ENCODE measurements at regions not wholly inside any gene's neighbourhood (a gene's known extent, or its start where the extent isn't known, plus 50 kb on each side); places are given as distances from the start of the nearest gene placed in this dataset.
A peak's percentile ranks its signal among the peaks of the same experiment; 100 is the strongest.
"Not testable (repeated sequence)": the region's sequence is repeated elsewhere in the genome, so short reads cannot be mapped to it uniquely, and the experiment has no call there.

GRCh38 chr1:185538309-185538898 is 195.8 kb upstream of the HMCN1 start:
- H3K56ac ChIP-seq (ENCODE audit: low read length): not testable (repeated sequence)
- WGBS (ENCODE audit: extremely low coverage, insufficient coverage, low lambda C conversion rate): no CpG with 5 or more reads among the region's 16 CpGs

GRCh38 chr1:185537596-185537995 is 196.6 kb upstream of the HMCN1 start:
- no CpG with 5 or more reads among the region's 2 CpGs for WGBS (ENCODE audit: extremely low coverage, insufficient coverage, low lambda C conversion rate)
- H3K27me3 ChIP-seq (ENCODE audit: insufficient read depth, low read length, poor library complexity): no peaks in the 10 kb centered on the region
- no peak overlapping the region for H3K9ac ChIP-seq (ENCODE audit: low read length)
- no peak overlapping the region for H3K4ac ChIP-seq (ENCODE audit: low read depth, low read length)
- H3K18ac ChIP-seq (ENCODE audit: low read length): peak overlapping the region; percentile 91
- DNase-seq: peak; percentile 56
- H3K27ac ChIP-seq (ENCODE audit: low read depth, low read length): peak overlapping the region; percentile 63
- H3K79me2 ChIP-seq (ENCODE audit: control insufficient read depth, insufficient read depth, low read length): no peaks in the 10 kb centered on the region
- no peak overlapping the region for H3K4me2 ChIP-seq (ENCODE audit: low read length)
- peak overlapping the region; percentile 23 for H2BK120ac ChIP-seq (ENCODE audit: low read depth, low read length)
- no peaks in the 10 kb centered on the region for H3K36me3 ChIP-seq (ENCODE audit: control insufficient read depth, insufficient read depth, low read length)
- H2AK5ac ChIP-seq (ENCODE audit: low read length): no peak overlapping the region
- H2BK5ac ChIP-seq (ENCODE audit: low read length): peak overlapping the region; percentile 92
- H3K79me1 ChIP-seq (ENCODE audit: low read length): no peaks in the 10 kb centered on the region
- H2BK15ac ChIP-seq (replicated peaks; ENCODE audit: low read depth): no peak overlapping the region
- no peak overlapping the region for H3K4me3 ChIP-seq (ENCODE audit: low read length)
- H3K23ac ChIP-seq (ENCODE audit: low read length): no peak overlapping the region
- no peak overlapping the region for H4K8ac ChIP-seq (ENCODE audit: low read depth, low read length)
- H4K5ac ChIP-seq (ENCODE audit: low read length): no peak overlapping the region
- peaks cover 2% of the 10 kb centered on the region for H3K4me1 ChIP-seq (ENCODE audit: control insufficient read depth, low read depth, low read length)
- H3K56ac ChIP-seq (ENCODE audit: low read length): no peak overlapping the region

More at GRCh38 chr1:185538309-185538898, 195.8 kb upstream of the HMCN1 start:
- H3K23ac ChIP-seq (ENCODE audit: low read length); H3K79me1 ChIP-seq (ENCODE audit: low read length); H3K79me2 ChIP-seq (ENCODE audit: control insufficient read depth, insufficient read depth, low read length); H4K8ac ChIP-seq (ENCODE audit: low read depth, low read length); H3K9ac ChIP-seq (ENCODE audit: low read length); H2BK120ac ChIP-seq (ENCODE audit: low read depth, low read length); H2BK15ac ChIP-seq (replicated peaks; ENCODE audit: low read depth); H3K18ac ChIP-seq (ENCODE audit: low read length); H3K36me3 ChIP-seq (ENCODE audit: control insufficient read depth, insufficient read depth, low read length); H4K5ac ChIP-seq (ENCODE audit: low read length); H2BK5ac ChIP-seq (ENCODE audit: low read length); H2AK5ac ChIP-seq (ENCODE audit: low read length); H3K4me2 ChIP-seq (ENCODE audit: low read length); H3K4me1 ChIP-seq (ENCODE audit: control insufficient read depth, low read depth, low read length); H3K4ac ChIP-seq (ENCODE audit: low read depth, low read length); H3K4me3 ChIP-seq (ENCODE audit: low read length); H3K27me3 ChIP-seq (ENCODE audit: insufficient read depth, low read length, poor library complexity): not testable (repeated sequence)
- peak overlapping the region; percentile 52 for H3K27ac ChIP-seq (ENCODE audit: low read depth, low read length)
- DNase-seq: peak; percentile 76

GRCh38 chr1:185536165-185536920 is 197.8 kb upstream of the HMCN1 start:
- no CpG with 5 or more reads among the region's 3 CpGs for WGBS (ENCODE audit: extremely low coverage, insufficient coverage, low lambda C conversion rate)
- H3K27ac ChIP-seq (ENCODE audit: low read depth, low read length): no peak overlapping the region
- H3K4me2 ChIP-seq (ENCODE audit: low read length): no peak overlapping the region
- no peaks in the 10 kb centered on the region for H3K36me3 ChIP-seq (ENCODE audit: control insufficient read depth, insufficient read depth, low read length)
- H3K4me3 ChIP-seq (ENCODE audit: low read length): no peak overlapping the region
- H3K79me1 ChIP-seq (ENCODE audit: low read length): no peaks in the 10 kb centered on the region
- H3K56ac ChIP-seq (ENCODE audit: low read length): no peak overlapping the region
- peak overlapping the region; percentile 23 for H2BK120ac ChIP-seq (ENCODE audit: low read depth, low read length)
- H2BK5ac ChIP-seq (ENCODE audit: low read length): no peak overlapping the region
- H4K8ac ChIP-seq (ENCODE audit: low read depth, low read length): no peak overlapping the region
- no peak overlapping the region for H3K9ac ChIP-seq (ENCODE audit: low read length)
- no peak overlapping the region for H4K5ac ChIP-seq (ENCODE audit: low read length)
- no peaks in the 10 kb centered on the region for H3K79me2 ChIP-seq (ENCODE audit: control insufficient read depth, insufficient read depth, low read length)
- H3K23ac ChIP-seq (ENCODE audit: low read length): no peak overlapping the region
- DNase-seq: no peak
- H3K4me1 ChIP-seq (ENCODE audit: control insufficient read depth, low read depth, low read length): peaks cover 2% of the 10 kb centered on the region
- H3K27me3 ChIP-seq (ENCODE audit: insufficient read depth, low read length, poor library complexity): no peaks in the 10 kb centered on the region
- H2BK15ac ChIP-seq (replicated peaks; ENCODE audit: low read depth): no peak overlapping the region
- H2AK5ac ChIP-seq (ENCODE audit: low read length): no peak overlapping the region
- no peak overlapping the region for H3K4ac ChIP-seq (ENCODE audit: low read depth, low read length)
- peak overlapping the region; percentile 91 for H3K18ac ChIP-seq (ENCODE audit: low read length)

- no CpG with 5 or more reads among the region's 2 CpGs for WGBS (ENCODE audit: extremely low coverage, insufficient coverage, low lambda C conversion rate)
- Histone ChIP-seq H2BK15ac (replicated peaks; ENCODE audit: low read depth) (no peak overlapping the region), H2AK5ac (ENCODE audit: low read length) (no peak overlapping the region), H3K56ac (ENCODE audit: low read length) (no peak overlapping the region), H3K4ac (ENCODE audit: low read depth, low read length) (no peak overlapping the region), H3K9ac (ENCODE audit: low read length) (no peak overlapping the region), H3K27me3 (ENCODE audit: insufficient read depth, low read length, poor library complexity) (no peaks in the 10 kb centered on the region), H4K8ac (ENCODE audit: low read depth, low read length) (no peak overlapping the region), H3K18ac (ENCODE audit: low read length) (no peak overlapping the region), H3K4me1 (ENCODE audit: control insufficient read depth, low read depth, low read length) (peaks cover 2% of the 10 kb centered on the region), H4K5ac (ENCODE audit: low read length) (no peak overlapping the region), H3K27ac (ENCODE audit: low read depth, low read length) (no peak overlapping the region), H3K36me3 (ENCODE audit: control insufficient read depth, insufficient read depth, low read length) (no peaks in the 10 kb centered on the region), H3K79me1 (ENCODE audit: low read length) (no peaks in the 10 kb centered on the region), H3K4me2 (ENCODE audit: low read length) (no peak overlapping the region), H3K4me3 (ENCODE audit: low read length) (no peak overlapping the region), H3K23ac (ENCODE audit: low read length) (no peak overlapping the region), H2BK120ac (ENCODE audit: low read depth, low read length) (no peak overlapping the region), H3K79me2 (ENCODE audit: control insufficient read depth, insufficient read depth, low read length) (no peaks in the 10 kb centered on the region), H2BK5ac (ENCODE audit: low read length) (no peak overlapping the region)
- no peak for DNase-seq
These were observed 198.6 kb upstream of the HMCN1 start for GRCh38 chr1:185535621-185536020.

- Histone ChIP-seq H3K4ac (ENCODE audit: low read depth, low read length) (peak overlapping the region; percentile 31), H3K4me1 (ENCODE audit: control insufficient read depth, low read depth, low read length) (peaks cover 2% of the 10 kb centered on the region), H2BK5ac (ENCODE audit: low read length) (no peak overlapping the region), H3K27ac (ENCODE audit: low read depth, low read length) (no peak overlapping the region), H3K79me2 (ENCODE audit: control insufficient read depth, insufficient read depth, low read length) (no peaks in the 10 kb centered on the region), H2BK120ac (ENCODE audit: low read depth, low read length) (no peak overlapping the region), H3K4me3 (ENCODE audit: low read length) (no peak overlapping the region), H3K18ac (ENCODE audit: low read length) (no peak overlapping the region), H3K4me2 (ENCODE audit: low read length) (no peak overlapping the region), H4K8ac (ENCODE audit: low read depth, low read length) (no peak overlapping the region), H3K56ac (ENCODE audit: low read length) (no peak overlapping the region), H3K23ac (ENCODE audit: low read length) (no peak overlapping the region), H3K79me1 (ENCODE audit: low read length) (no peaks in the 10 kb centered on the region), H4K5ac (ENCODE audit: low read length) (no peak overlapping the region), H2AK5ac (ENCODE audit: low read length) (no peak overlapping the region), H3K36me3 (ENCODE audit: control insufficient read depth, insufficient read depth, low read length) (no peaks in the 10 kb centered on the region), H3K27me3 (ENCODE audit: insufficient read depth, low read length, poor library complexity) (no peaks in the 10 kb centered on the region), H2BK15ac (replicated peaks; ENCODE audit: low read depth) (peak overlapping the region; percentile 64), H3K9ac (ENCODE audit: low read length) (no peak overlapping the region)
- WGBS (ENCODE audit: extremely low coverage, insufficient coverage, low lambda C conversion rate): no CpG with 5 or more reads among the region's 6 CpGs
- no peak for DNase-seq
These were observed 199.4 kb upstream of the HMCN1 start for GRCh38 chr1:185534801-185535200.
